Kidney tubule cell (primary cell): ENCODE measurements at regions not wholly inside any gene's neighbourhood (a gene's known extent, or its start where the extent isn't known, plus 50 kb on each side); places are given as distances from the start of the nearest gene placed in this dataset.

Experiments used
- DNase-seq: peaks from one replicate; pipeline ENCODE4 v3.0.0-alpha.2; 2018; ENCODE audit warnings: low spot score

- no peak for DNase-seq
Measured at GRCh38 chr9:1757186-1757585, 258.0 kb upstream of the SMARCA2 start.

GRCh38 chr9:1759009-1759408 is 256.1 kb upstream of the SMARCA2 start:
- DNase-seq, result no peak

- DNase-seq, result peak; percentile 59
Measured at GRCh38 chr9:1759771-1760300, 255.3 kb upstream of the SMARCA2 start.

- DNase-seq, result no peak
Measured at GRCh38 chr9:1761807-1762206, 253.3 kb upstream of the SMARCA2 start.

GRCh38 chr9:1766042-1766441 is 249.1 kb upstream of the SMARCA2 start:
- no peak for DNase-seq

- no peak for DNase-seq
Measured at GRCh38 chr9:1768561-1768960, 246.6 kb upstream of the SMARCA2 start.

- DNase-seq, result no peak
Measured at GRCh38 chr9:1771094-1771789, 243.9 kb upstream of the SMARCA2 start.

GRCh38 chr9:1775230-1775629 is 239.9 kb upstream of the SMARCA2 start:
- no peak for DNase-seq

- DNase-seq, result no peak
Measured at GRCh38 chr9:1776668-1777067, 238.5 kb upstream of the SMARCA2 start.

GRCh38 chr9:1791191-1791590 is 224.0 kb upstream of the SMARCA2 start:
- DNase-seq, result no peak

GRCh38 chr9:1794547-1795270 is 220.4 kb upstream of the SMARCA2 start:
- DNase-seq, result no peak

- DNase-seq, result no peak
Measured at GRCh38 chr9:1804128-1804865, 210.8 kb upstream of the SMARCA2 start.

GRCh38 chr9:1829719-1830118 is 185.4 kb upstream of the SMARCA2 start:
- DNase-seq, result no peak

- DNase-seq, result no peak
Measured at GRCh38 chr9:1832960-1833359, 182.2 kb upstream of the SMARCA2 start.

- peak; percentile 31 for DNase-seq
Measured at GRCh38 chr9:1837453-1838084, 177.6 kb upstream of the SMARCA2 start.

GRCh38 chr9:1839909-1840308 is 175.2 kb upstream of the SMARCA2 start:
- no peak for DNase-seq

- no peak for DNase-seq
Measured at GRCh38 chr9:1845425-1845824, 169.7 kb upstream of the SMARCA2 start.

- no peak for DNase-seq
Measured at GRCh38 chr9:1855726-1856125, 159.4 kb upstream of the SMARCA2 start.

GRCh38 chr9:1857808-1858207 is 157.3 kb upstream of the SMARCA2 start:
- no peak for DNase-seq

- DNase-seq, result peak; percentile 7
Measured at GRCh38 chr9:1869843-1870242, 145.3 kb upstream of the SMARCA2 start.

- no peak for DNase-seq
Measured at GRCh38 chr9:1870915-1871314, 144.2 kb upstream of the SMARCA2 start.
